HG02981 (cell line): ENCODE measurements at regions not wholly inside any gene's neighbourhood (a gene's known extent, or its start where the extent isn't known, plus 50 kb on each side); places are given as distances from the start of the nearest gene placed in this dataset.

Experiments used
- ATAC-seq: cut with Tn5 transposase; IDR thresholded peaks from one replicate; pipeline ENCODE4 v1.9.1; 2021; ENCODE audit warnings: mild to moderate bottlenecking, moderate library complexity; ENCODE audit not compliant: unreplicated experiment

DNA sequence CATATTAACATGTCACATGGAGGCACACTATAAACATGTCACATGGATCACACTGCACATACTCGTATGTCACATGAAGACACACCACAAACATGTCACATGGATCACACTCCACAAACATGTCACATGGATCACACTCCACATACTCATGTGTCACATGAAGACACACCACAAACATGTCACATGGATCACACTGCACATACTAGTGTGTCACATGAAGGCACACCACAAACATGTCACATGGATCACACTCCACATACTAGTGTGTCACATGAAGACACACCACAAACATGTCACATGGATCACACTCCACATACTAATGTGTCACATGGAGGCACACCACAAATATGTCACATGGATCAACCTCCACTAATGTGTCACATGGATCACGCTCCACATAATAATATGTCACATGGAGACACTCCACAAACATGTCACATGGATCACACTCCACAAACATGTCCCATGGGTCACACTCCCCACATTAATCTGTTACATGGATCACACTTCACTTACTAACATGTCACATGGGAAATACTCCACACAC is 195.6 kb upstream of the PFKP start:
- ATAC-seq, result no peak

DNA sequence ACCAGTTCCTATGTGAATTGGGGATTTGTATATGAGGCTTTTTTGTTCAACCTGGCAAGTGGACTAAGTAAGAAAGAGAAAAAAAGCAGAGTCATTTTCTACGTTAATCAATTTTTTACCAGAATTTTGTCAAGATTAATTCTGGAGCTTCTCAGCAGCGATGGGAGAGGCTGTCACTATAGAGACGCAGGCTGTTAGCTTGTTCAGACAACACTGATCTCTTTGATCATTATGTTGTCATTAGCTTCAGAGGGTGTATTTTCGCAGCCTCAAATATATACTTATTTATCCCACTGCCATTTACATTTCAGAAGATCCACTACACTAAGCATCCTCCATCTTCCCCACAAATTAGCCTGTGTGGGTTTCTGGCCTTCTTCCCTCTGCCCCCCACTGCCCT is 196.7 kb upstream of the PFKP start:
- no peak for ATAC-seq

DNA sequence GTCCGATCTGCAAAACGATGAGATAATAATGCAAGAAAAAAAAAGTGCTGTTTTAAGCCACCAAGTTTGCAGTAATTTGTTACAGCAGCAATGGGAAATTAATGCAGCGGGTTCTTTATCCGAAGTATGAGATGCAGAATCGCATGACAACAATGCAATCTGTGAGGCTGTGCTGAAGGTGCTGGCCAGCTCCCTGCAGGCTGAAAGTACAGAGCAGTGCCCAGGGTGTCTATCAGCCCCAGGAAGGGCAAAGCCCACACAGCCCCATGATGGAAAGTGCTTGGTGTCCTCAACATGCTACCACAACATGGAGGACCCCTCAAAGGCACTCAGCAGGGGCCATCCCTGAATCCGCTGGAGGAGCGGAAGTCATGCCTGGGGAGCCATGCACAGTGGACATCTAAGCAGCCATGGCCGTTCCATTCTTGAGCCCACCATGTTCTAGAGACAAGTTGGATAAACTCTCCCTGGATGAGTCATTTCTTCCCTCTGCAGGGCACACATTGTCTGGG is 199.5 kb upstream of the PFKP start:
- ATAC-seq, result no peak

DNA sequence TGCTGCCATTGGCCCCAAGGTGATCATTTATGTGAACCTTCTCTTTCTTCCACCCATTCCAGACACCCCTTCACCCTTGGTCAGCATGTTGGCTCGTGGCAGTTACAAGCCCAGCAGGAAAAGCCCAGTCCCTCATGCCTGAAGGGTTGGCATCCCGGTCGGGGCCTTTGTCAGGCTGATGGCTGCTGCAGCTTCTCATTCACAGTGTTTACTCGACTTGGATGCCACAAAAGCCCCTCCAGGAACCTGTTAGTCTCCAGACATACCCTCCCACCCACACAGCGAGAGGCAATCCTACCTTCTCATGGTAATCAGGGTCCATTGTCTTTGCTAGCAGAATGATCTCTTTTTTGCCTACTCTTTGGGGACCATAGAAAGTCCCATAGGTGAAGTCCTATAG is 200.8 kb upstream of the PFKP start:
- ATAC-seq, result no peak

DNA sequence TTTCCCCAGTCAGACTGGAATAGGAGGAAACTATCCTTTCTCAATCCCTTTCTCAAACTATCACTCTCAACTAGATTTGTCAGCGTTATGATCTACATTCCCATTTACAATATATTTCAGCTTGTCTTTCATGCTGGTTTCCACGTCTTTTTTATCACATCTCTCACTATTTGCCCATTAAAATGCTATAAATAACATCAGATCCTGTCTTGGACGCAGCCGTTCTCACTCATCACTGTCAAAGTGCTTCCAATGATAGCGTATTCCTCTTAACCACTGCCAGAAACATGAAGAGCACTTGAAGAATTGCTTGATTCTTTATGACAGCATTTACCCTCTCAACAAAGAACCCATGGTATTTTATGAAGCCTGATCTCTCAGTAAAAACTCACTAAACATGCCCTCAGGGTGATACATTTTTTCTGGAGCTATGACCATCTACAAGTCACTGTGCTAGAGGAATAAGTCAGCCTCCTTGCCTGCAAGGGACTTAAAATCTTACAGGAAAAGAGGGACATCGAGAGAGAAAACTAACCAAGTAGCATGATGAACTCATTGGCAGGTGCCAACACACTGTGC is 205.6 kb upstream of the PFKP start:
- ATAC-seq, result no peak

DNA sequence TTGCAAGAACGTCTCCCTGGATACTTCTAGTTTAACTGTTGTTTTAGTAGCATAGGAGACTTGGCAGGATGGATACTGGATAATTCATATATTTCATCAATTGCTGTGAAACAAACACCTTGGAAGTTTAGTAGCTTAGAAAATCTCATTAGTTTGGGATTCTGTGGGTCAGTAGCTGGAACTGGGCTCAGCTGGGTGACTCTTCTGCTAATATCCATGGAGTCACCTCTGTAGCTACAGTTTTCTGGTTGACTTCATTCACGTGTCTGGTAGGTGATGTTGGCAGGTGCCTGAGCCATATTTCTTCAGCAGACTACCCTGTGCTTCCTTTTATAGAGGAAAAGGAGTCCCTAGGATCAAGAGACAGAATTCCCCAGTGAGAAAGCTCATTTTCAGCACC is 208.9 kb upstream of the PFKP start:
- ATAC-seq, result no peak

DNA sequence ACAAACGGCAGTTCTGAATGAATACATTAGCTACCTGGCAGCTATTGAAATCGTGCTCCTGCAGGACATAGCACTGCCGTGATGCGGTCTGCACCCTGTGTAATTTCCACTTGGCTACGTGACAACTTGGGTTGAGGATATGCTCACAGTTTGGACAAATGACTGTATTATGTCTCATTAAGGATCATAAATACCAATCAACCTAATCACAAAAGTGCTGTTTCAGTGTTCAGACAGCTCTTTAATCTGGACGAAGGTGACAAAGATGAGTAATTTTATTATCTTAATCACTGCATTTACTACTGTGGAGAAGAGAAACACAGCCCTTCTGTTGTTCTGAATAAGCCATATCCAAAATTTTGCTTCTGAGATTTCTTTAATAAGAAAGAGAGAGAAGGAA is 210.8 kb upstream of the PFKP start:
- no peak for ATAC-seq

DNA sequence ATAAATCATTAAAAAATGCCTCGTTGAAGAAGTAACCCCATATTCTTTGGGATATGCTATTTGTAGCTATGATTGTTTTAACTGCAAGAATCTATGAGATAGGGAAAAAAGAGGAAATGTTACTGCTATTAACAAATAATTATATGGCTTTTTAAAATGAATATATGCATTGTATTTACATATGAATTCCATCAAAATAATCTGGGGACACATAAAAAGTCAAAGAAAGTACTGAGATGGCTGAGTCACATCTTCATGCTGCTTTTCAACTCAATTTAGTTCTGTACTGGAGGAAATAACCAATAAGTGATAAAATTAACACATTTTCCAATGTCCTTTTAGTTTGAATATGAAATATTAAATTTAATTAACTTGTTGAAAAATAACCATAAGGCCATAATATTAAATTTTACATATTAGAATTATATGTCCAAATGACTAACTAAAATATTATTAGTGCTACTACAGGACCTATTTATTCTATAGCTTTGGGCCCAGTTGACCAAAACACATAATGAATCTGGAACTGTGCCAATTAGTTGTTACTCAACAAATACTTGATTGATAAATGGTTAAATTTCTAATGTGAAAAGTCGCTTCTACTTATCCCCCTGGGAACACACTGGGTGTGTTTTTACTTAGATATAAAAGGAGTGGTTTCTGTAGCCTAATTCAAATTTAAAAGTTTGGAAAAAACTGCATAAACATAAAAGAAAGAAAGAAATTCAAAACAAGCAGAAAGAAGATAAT is 214.6 kb upstream of the PFKP start:
- ATAC-seq, result no peak

DNA sequence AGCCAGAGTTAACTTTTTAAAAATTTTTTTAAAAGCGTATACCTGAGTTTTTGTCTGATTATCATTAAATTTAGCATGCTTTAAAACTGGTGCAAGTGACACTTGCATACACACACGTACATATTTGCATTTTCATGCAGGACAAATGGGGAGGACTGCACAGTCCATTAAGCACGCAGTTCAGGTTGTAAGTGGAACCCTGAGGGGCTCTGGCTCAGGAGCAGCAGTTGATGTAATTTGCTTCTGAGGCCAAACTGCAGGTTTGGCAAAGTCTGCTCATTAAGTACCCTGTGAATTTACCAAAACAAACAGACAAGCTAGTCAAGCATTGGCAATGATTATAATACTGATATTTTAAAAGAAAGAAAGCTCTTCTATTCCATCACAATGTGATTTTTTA is 215.8 kb upstream of the PFKP start:
- no peak for ATAC-seq

DNA sequence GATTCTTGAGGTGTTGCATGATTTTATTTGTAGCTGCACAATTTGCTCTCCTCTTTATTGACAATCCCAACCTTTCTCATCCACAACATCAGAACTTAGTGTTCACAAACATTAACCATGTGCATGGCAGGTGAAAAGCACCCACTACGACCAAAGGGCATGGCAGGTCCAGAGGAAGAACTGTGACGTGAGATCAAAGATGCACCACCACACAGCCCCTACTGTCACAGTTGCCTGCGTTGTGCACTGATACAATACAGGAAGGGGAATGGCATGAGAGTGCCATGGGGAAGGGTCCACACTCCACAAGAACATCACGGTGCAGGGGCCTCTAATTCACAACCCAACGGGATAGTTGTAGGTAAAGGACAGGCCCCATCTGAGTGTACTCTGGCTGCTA is 217.1 kb upstream of the PFKP start:
- no peak for ATAC-seq

DNA sequence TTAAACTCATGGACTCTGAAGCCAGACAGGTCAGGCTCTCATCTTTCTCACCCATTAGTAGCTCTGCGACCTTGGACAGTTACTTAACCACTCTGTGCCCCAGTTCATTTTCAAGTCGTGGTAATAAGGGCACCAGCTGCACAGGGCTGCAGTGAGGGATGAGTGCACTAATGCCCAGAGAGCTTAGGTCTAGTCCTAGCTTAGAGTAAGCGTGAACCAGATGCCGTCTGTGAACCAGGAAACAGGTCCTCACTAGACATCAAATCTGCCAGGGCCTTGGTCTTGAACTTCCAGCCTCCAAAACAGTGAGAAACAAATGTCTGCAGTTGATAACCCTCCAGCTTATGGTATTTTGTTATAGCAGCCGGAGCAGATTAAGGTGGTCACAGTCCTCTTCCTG is 222.4 kb upstream of the PFKP start:
- no peak for ATAC-seq

DNA sequence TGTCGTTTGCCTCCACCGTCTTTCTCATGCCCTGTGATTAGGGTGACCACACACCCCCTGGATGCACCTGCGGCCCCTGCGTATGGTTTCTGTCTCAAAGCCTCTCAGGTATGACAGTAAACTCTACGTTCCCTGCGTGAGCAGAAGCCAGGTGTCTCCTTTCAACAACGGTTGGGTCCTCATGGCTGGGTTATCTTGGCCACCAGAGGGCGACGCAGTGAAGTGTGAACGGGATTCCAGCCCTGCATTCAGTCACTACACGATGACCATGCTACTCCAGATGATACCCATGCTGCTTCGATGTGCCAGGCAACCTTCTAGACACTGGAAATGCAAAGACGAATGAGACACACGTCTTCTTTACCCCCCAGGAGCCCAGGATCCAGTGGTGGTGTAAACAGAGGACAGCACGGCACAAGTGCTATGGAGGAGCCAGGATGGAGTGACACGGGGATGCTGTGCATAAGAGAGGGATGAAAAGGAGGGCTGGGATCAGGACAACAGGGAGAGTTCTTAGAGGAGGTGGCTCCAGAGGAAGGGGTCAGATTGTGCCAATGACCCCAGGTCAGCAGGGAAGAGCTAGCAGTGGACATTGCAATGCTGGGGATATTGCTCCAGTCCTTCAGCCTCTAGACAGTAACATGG is 228.1 kb upstream of the PFKP start:
- no peak for ATAC-seq

DNA sequence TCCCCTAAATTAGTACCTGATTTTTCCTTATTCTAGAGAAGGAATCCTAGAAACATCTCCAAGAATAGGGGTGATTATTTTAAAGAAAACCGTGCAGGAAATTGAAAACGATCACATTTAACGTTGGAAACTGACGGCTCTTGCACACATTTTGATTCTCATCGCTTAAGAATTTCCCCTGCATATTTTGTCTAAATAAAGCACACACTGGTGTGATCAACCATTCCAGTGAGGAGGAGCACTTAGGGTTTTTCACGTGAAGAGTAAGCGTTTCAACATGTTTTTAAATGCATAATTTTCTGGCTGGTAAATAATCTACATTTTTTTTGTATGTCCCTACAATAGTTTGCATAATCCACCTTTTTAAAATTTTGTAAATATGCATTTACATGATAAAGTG is 229.7 kb upstream of the PFKP start:
- no peak for ATAC-seq

DNA sequence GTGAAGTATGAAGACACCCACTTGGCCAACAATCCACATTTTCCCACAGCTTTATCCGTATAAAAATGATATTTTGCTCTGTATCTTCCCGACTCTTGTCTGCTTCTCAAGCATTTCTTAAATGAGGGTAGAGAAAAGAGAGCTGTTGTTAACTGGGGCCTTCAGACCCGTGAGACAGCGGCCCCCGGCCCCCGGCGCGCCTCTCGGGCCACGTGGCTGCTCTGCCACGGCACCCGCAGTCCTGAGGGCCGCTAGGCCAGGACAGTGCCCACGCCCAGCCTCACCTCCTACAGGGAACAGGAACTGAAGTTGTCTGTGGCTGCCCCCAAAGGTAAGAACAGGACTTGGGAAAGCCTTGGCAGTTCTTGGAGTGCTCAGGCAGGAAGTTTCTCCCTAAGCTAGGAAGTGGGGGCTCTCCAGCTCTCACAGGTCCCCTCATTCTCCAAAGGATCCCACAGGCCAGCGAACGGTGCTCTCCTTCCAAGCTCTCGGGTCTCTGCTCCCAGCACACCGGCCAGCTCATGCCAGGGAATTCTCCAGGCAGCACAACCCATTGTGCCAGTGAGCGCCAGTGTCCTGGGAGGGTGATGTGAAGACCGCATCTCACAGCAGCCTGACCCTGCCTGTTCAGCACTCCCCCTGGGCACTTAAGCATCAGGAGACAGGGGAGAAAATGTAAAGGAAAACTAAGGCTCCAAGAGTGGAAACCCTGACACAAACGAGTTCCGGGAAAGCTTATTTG is 230.3 kb upstream of the PFKP start:
- ATAC-seq, result no peak

DNA sequence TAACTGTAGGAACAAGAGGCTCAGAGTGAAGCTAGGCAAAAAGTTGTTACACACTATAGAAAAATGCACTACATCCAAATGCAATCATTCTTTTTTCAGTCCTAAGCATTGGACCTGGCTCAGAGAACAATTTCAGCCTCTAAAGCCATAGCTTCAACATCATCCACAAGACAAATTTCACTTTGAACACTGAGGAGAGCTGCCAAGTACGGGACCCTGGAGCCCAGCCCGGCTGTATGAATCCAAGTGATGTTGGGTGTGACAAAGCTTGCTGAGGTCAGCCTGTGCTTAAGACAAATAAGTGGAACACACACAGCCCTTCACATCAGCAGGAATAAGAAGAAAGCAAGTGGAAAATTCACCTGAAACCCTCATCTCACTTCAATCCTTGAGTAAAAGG is 233.1 kb upstream of the PFKP start:
- ATAC-seq, result no peak

DNA sequence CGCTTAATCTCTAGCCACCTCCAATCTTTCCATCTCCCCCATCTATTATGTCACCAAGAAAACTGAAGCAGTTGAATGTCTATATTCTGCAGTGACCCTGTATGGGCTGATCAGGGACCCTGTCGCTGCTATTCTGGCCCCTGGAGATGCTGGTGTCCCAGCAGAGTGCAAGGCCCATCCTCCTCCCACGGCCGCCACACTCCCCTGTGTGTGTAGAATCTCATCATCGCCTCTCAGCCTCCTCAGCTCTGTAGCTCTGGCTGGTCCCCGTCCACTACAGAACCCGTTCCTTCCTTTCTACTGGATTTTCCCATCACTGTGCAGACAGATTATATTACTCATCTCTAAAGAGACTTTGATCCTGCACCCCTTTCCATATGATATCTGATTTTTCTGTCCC is 235.8 kb upstream of the PFKP start:
- ATAC-seq, result no peak

DNA sequence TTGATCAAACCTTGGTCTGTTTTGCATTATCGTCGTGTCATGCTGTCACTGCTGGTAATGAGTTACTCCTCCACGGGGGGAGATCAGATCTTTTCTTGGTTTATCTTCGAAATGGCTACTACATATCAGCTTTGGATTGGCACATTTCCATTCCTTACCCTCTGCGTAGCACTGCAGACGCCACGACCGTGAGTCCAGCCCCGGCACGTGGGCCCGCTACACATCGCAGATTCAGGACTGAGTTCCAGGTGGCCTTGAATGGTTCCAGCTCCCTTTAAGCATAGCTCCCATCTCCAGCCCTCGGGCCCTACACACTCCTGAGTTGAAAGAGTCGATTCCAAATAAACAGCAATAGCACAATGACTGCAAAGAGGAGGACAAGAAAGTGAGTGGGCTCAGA is 238.6 kb upstream of the PFKP start:
- no peak for ATAC-seq

DNA sequence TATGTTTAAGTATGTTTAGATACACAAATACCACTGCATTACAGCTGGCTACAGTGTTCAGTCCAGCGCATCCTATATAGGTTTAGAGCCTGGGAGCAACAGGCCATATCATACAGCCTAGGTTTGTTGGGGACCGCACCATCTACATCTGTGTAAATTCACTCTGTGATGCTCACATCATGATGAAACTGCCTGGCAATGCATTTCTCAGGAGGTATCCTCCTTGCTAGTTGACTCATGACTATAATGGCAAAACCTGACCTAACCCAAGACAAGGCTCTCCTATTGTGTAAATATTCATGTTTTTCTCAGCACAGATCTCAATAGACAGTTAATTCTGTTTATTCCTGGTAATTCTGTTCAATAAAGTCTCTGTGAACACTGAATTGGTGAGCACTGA is 240.7 kb upstream of the PFKP start:
- ATAC-seq, result no peak

DNA sequence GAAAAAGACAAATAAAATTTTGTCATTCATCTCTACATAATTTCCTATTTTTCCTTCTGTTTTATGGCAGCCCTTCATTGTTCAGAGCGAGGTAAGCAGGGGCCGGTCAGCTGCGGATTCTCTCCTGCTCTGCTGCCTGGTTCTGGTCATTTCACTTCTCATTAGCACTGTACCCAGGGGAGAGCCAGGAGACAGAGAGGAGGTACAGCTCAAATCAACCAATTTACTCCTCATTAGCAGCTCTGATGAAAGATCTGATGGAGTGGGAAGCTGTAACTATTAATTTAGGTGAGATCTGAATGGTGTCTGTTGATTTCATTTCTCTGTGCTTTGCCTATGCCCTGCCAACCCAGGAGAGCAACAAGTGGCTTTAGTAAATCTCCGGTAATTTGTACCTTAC is 241.5 kb upstream of the PFKP start:
- ATAC-seq, result no peak

DNA sequence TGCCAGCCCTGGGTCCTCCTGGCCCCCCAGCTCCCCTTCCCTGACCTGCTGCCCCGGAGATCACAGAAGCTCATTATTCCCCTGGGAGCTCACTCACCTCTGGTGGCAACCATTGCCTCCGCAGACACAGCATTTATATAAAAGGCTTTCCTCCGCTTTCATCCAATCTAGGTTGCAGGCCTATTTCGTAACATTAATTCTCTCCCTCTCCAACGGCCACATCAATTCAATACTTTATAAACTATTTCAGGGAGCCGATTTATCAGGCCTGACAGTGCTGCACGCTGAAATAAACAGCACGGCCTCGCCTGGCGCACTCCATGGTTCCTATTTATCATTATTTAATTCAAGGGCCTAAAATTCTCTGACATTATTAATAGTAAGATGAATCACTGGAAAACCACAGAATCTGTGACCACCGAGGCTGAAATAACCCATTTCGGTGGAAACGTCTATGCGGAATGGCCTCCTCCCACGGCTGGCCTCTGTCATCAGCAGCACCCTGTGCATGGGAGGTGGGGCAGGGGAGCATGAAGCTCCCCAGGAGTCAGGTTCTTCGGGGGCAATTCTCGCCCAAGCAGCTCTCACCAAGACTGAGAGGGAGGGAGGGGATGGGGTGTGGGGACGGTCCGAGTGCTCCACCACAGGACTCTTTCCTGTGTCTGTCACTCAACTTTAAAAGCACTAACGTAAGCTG is 249.3 kb upstream of the PFKP start:
- ATAC-seq, result no peak

DNA sequence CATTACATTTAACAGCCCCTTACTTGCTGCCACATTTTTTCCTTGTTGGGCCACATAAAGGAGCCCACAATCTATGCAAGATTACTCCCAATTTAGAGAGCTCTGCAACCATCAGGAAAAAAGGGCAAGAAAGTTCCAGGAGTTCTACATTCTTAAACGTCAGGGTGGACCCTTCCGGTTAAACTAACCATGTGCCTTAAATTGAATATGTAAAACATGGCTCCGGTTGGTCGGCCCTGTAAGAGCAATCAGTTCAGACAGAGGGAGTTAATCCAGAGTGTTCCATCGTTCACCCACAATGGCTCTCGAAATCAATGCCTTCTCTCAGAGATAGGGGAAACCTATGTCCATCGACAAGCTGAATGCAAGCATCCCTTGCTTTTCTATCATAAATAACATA is 253.7 kb upstream of the PFKP start:
- no peak for ATAC-seq
